IMR-90 (cell line): ENCODE measurements at regions not wholly inside any gene's neighbourhood (a gene's known extent, or its start where the extent isn't known, plus 50 kb on each side); places are given as distances from the start of the nearest gene placed in this dataset.
A peak's percentile ranks its signal among the peaks of the same experiment; 100 is the strongest.

ENCODE experiments used
- ATAC-seq: fragments of 200-7000 bp; cut with Tn5 transposase; 2 replicates; pipeline ENCODE4 v1.9.1; 2020; ENCODE audit warnings: low read depth, mild to moderate bottlenecking, moderate library complexity
- BruUV-seq: library from RNA; stranded (reverse); fragments of 400-500 nt; replicated peaks from 2 replicates; lab custom pipeline; 2021; lab: Mats Ljungman, UMichigan
- CTCF ChIA-PET: fragments of 300-600 bp; formaldehyde crosslinking; extraction: SDS; loops from one replicate; lab custom pipeline; 2021; ENCODE audit warnings: antibody characterized with exemption; lab: Yijun Ruan, JAX
- POLR2A ChIA-PET: fragments of 300-600 bp; sonication (Branson Sonifier 250); formaldehyde crosslinking; loops from one replicate; lab custom pipeline; 2022; ENCODE audit warnings: antibody characterized with exemption; ENCODE audit not compliant: unreplicated experiment; lab: Charles Lee
- DNase-seq: peaks from one replicate; pipeline ENCODE4 v3.0.0; 2013
- H2AFZ ChIP-seq: replicated peaks from 2 replicates; pipeline ENCODE3; 2013; ENCODE audit warnings: low read length, mild to moderate bottlenecking; ENCODE audit not compliant: poor library complexity
- H2AK5ac ChIP-seq: 2 replicates; pipeline ENCODE4 v1.6.1; 2013; ENCODE audit warnings: low read depth, low read length, inconsistent platforms
- H2AK9ac ChIP-seq: replicated peaks from 2 replicates; pipeline ENCODE3; 2013; ENCODE audit warnings: mild to moderate bottlenecking, low read depth, low read length, moderate library complexity; ENCODE audit not compliant: poor library complexity
- H2BK120ac ChIP-seq: 2 replicates; pipeline ENCODE4 v1.6.1; 2013; ENCODE audit warnings: low read depth, low read length, inconsistent platforms
- H2BK15ac ChIP-seq: 3 replicates; pipeline ENCODE4 v1.6.1; 2013; ENCODE audit warnings: low read depth, low read length, inconsistent platforms
- H2BK20ac ChIP-seq: 2 replicates; pipeline ENCODE4 v1.6.1; 2013; ENCODE audit warnings: low read depth, mild to moderate bottlenecking, inconsistent platforms, low read length, moderate library complexity
- H2BK5ac ChIP-seq: 2 replicates; pipeline ENCODE4 v1.6.1; 2013; ENCODE audit warnings: mild to moderate bottlenecking, low read depth, low read length, inconsistent platforms; ENCODE audit not compliant: poor library complexity, severe bottlenecking
- H3K14ac ChIP-seq: replicated peaks from 2 replicates; pipeline ENCODE4 v1.6.1; 2013; ENCODE audit warnings: low read depth, low read length, inconsistent platforms
- H3K18ac ChIP-seq: 2 replicates; pipeline ENCODE4 v1.6.1; 2013; ENCODE audit warnings: low read depth, low read length, control low read depth
- H3K23ac ChIP-seq: 2 replicates; pipeline ENCODE4 v1.6.1; 2013; ENCODE audit warnings: low read depth, low read length, inconsistent platforms
- H3K27ac ChIP-seq: 2 replicates; pipeline ENCODE4 v1.5.1; 2013; ENCODE audit warnings: mild to moderate bottlenecking, control low read depth, low read length; ENCODE audit not compliant: insufficient read depth
- H3K27me3 ChIP-seq: 2 replicates; pipeline ENCODE4 v1.6.1; 2013; ENCODE audit warnings: low read length; ENCODE audit not compliant: control insufficient read depth, insufficient read depth
- H3K36me3 ChIP-seq: 2 replicates; pipeline ENCODE4 v1.6.1; 2013; ENCODE audit warnings: low read length, mixed read lengths; ENCODE audit not compliant: control insufficient read depth, insufficient read depth
- H3K4ac ChIP-seq: 2 replicates; pipeline ENCODE4 v1.6.1; 2013; ENCODE audit warnings: low read depth, low read length, inconsistent platforms
- H3K4me1 ChIP-seq: 2 replicates; pipeline ENCODE4 v1.6.1; 2013; ENCODE audit warnings: low read length, mixed read lengths; ENCODE audit not compliant: control insufficient read depth, insufficient read depth
- H3K4me2 ChIP-seq: 2 replicates; pipeline ENCODE4 v1.6.1; 2013; ENCODE audit warnings: low read depth, mild to moderate bottlenecking, control low read depth, low read length, moderate library complexity
- H3K4me3 ChIP-seq: 2 replicates; pipeline ENCODE4 v1.5.1; 2013; ENCODE audit warnings: low read depth, mild to moderate bottlenecking, control low read depth, low read length, moderate library complexity; ENCODE audit not compliant: insufficient read depth
- H3K56ac ChIP-seq: 2 replicates; pipeline ENCODE4 v1.6.1; 2013; ENCODE audit warnings: low read length, inconsistent platforms; ENCODE audit not compliant: insufficient read depth; ENCODE audit errors: extremely low read depth
- H3K79me1 ChIP-seq, 2 experiments: 2 replicates each; pipeline ENCODE4 v1.6.1; 2013; ENCODE audit warnings: low read length in 2 of 2, inconsistent platforms in 1 of 2, low read depth in 1 of 2
- H3K9ac ChIP-seq: 2 replicates; pipeline ENCODE4 v1.6.1; 2013; ENCODE audit warnings: low read depth, low read length, control low read depth
- H3K9me1 ChIP-seq: 2 replicates; pipeline ENCODE4 v1.6.1; 2013; ENCODE audit warnings: low read length, inconsistent platforms; ENCODE audit not compliant: insufficient read depth
- H3K9me3 ChIP-seq: 2 replicates; pipeline ENCODE4 v1.6.1; 2013; ENCODE audit warnings: low read length; ENCODE audit not compliant: control insufficient read depth, insufficient read depth
- H4K20me1 ChIP-seq: 2 replicates; pipeline ENCODE4 v1.6.1; 2013; ENCODE audit warnings: low read length, inconsistent platforms; ENCODE audit not compliant: insufficient read depth
- H4K5ac ChIP-seq: 2 replicates; pipeline ENCODE4 v1.6.1; 2013; ENCODE audit warnings: mild to moderate bottlenecking, low read depth, low read length, control low read depth
- H4K8ac ChIP-seq, 2 experiments: 2 replicates each; pipeline ENCODE4 v1.6.1; 2013; ENCODE audit warnings: low read depth in 2 of 2, low read length in 2 of 2, control low read depth in 1 of 2, inconsistent platforms in 1 of 2
- H4K91ac ChIP-seq: 2 replicates; pipeline ENCODE4 v1.6.1; 2013; ENCODE audit warnings: low read depth, low read length, inconsistent platforms; ENCODE audit not compliant: insufficient read depth
- BHLHE40 ChIP-seq: fragments of 150-350 bp; IDR thresholded peaks from 2 replicates; pipeline ENCODE4 v1.6.1; 2016; ENCODE audit warnings: mild to moderate bottlenecking, low read depth, low read length
- CEBPB ChIP-seq: IDR thresholded peaks from 2 replicates; pipeline ENCODE4 v1.6.1; 2012; ENCODE audit warnings: low read depth, low read length, improper control_type of control experiment
- CHD1 ChIP-seq: IDR thresholded peaks from 2 replicates; pipeline ENCODE4 v1.6.1; 2012; ENCODE audit warnings: low read depth, low read length, improper control_type of control experiment
- FOS ChIP-seq: fragments of 150-350 bp; IDR thresholded peaks from 2 replicates; pipeline ENCODE4 v1.6.1; 2016; ENCODE audit warnings: low read depth, low read length
- MAFK ChIP-seq: IDR thresholded peaks from 2 replicates; pipeline ENCODE4 v1.6.1; 2012; ENCODE audit warnings: low read depth, low read length, improper control_type of control experiment
- MAZ ChIP-seq: IDR thresholded peaks from 2 replicates; pipeline ENCODE4 v1.6.1; 2012; ENCODE audit warnings: low read depth, mild to moderate bottlenecking, low read length, improper control_type of control experiment, moderate library complexity, borderline replicate concordance
- MXI1 ChIP-seq: IDR thresholded peaks from 2 replicates; pipeline ENCODE4 v1.6.1; 2012; ENCODE audit warnings: low read depth, mild to moderate bottlenecking, low read length, moderate library complexity, borderline replicate concordance
- NFE2L2 ChIP-seq: fragments of 150-350 bp; IDR thresholded peaks from 2 replicates; pipeline ENCODE4 v1.6.1; 2016; ENCODE audit warnings: low read depth, mild to moderate bottlenecking, low read length
- WGBS, 2 experiments: methylation state at CpG; one replicate each; pipeline versions ENCODE4 v1.1.5 to v1.1.7; 2013; ENCODE audit warnings: missing lambda C conversion rate in 2 of 2; ENCODE audit not compliant: insufficient read length in 1 of 2; ENCODE audit errors: extremely low coverage in 2 of 2; 5-methylcytosine and 5-hydroxymethylcytosine counted together
- dilution Hi-C: fragments of 300-500 bp; cut with HindIII; formaldehyde crosslinking; loops from one replicate; pipeline ENCODE4 v1.14.3; 2018; ENCODE audit warnings: low sequenced_read_pairs; ENCODE audit not compliant: unreplicated experiment
- in situ Hi-C: fragments of 300-500 bp; cut with MboI; formaldehyde crosslinking; loops from 3 replicates; pipeline ENCODE4 v1.14.3; 2019; ENCODE audit warnings: low sequenced_read_pairs, inconsistent platforms, mixed read lengths
- intact Hi-C: fragments of 100-400 bp; cut with micrococcal nuclease; formaldehyde crosslinking; loops from 2 replicates; pipeline ENCODE4 v1.10.0; 2022
- TF ChIP-seq, protein P1 (sequence below): fragments of 150-350 bp; IDR thresholded peaks from 2 replicates; pipeline ENCODE4 v1.6.1; 2016; ENCODE audit warnings: low read depth, mild to moderate bottlenecking, low read length, moderate library complexity, borderline replicate concordance

DNA sequence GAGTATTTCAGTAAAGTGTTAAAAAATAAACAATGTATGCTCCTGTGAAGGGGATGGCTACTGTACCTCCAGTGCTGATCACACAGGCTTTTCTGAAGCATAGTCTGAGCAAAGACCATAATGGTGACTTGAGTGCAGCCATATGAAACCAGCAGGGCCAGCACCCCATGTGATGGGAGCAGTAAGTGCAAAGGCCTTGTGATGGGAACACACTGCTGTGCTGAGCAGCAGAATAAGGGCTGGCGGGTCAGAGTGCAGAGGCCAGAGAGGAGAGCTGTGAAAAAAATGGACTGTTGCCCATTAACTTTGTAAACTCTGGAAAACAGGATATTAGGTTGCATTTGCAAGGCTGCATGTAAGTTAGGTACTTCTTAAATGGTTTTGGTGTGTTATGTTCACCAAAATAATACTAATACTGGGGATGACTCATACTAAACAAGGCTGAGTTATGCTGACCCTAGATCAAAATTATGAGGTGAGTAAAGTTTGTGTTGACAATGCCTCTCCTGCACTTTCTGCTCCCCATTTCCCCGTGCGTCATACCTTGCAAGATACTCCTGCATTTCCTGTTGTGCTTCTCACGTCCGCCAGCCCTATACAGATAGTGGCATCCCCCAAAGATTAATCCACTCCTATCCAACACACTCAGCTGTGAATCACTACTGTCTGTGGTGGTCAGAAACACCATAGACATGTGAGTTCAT, 67.0 kb upstream of the FAM9A start:
- no peaks in the 10 kb centered on the region for H3K9me3 ChIP-seq
- no peak overlapping the region; the same call in 2 of the 3 replicates for H2BK15ac ChIP-seq
- no peaks in the 10 kb centered on the region for H3K36me3 ChIP-seq
- intact Hi-C loops: loop anchor here (2.0 to 10.0 kb wide), 3 partner anchors 477 to 815 kb away; no protein-coding TSS in a partner anchor
- H3K14ac ChIP-seq: no peak overlapping the region
- H3K4ac ChIP-seq: peak overlapping the region; percentile 26; the same call in 1 of the 2 replicates
- H3K18ac ChIP-seq: peak overlapping the region; percentile 44; the same call in 1 of the 2 replicates
- in situ Hi-C loops: no loop called here
- H3K56ac ChIP-seq: no peak overlapping the region; the same call in 1 of the 2 replicates
- no peak overlapping the region for H2AFZ ChIP-seq
- H3K9ac ChIP-seq: 0 out of 2 replicates have a peak overlapping the region, but pooled peaks have one; percentile 14
- 40% methylated on average over 1 of the region's 5 CpGs; no CpG with 5 or more reads in 1 of the 2 experiments for WGBS, 2 experiments
- peak overlapping the region; percentile 64 for H3K4me2 ChIP-seq
- H4K20me1 ChIP-seq: no peaks in the 10 kb centered on the region
- peak; percentile 67 for TF ChIP-seq CEBPB
- TF ChIP-seq FOS: peak; percentile 72
- no peak for TF ChIP-seq MXI1
- no peak for TF ChIP-seq CHD1
- peak; percentile 70 for TF ChIP-seq BHLHE40
- no peak for TF ChIP-seq MAZ
- TF ChIP-seq NFE2L2: no peak
- TF ChIP-seq, protein P1, sequence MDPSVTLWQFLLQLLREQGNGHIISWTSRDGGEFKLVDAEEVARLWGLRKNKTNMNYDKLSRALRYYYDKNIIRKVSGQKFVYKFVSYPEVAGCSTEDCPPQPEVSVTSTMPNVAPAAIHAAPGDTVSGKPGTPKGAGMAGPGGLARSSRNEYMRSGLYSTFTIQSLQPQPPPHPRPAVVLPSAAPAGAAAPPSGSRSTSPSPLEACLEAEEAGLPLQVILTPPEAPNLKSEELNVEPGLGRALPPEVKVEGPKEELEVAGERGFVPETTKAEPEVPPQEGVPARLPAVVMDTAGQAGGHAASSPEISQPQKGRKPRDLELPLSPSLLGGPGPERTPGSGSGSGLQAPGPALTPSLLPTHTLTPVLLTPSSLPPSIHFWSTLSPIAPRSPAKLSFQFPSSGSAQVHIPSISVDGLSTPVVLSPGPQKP: no peak
- 0 out of 2 replicates have a peak, but pooled peaks have one; percentile 46 for TF ChIP-seq MAFK
- peak overlapping the region; percentile 60; the same call in 1 of the 2 replicates for H4K5ac ChIP-seq
- DNase-seq (peak; percentile 95), ATAC-seq (peak; percentile 85)
- peaks cover 6% of the 10 kb centered on the region for H3K4me1 ChIP-seq
- H2AK9ac ChIP-seq: no peak overlapping the region
- ChIA-PET POLR2A (no interaction called here), CTCF (interaction anchor here (0.8 kb wide), 1 partner anchor 12 kb away, joined by 3 read pairs; no protein-coding TSS in a partner anchor)
- H2BK120ac ChIP-seq: peak overlapping the region; percentile 35; the same call in 1 of the 2 replicates
- dilution Hi-C loops: no loop called here
- no peak overlapping the region for H3K23ac ChIP-seq
- H2AK5ac ChIP-seq: no peak overlapping the region
- no peaks in the 10 kb centered on the region for H3K27me3 ChIP-seq
- no peaks in the 10 kb centered on the region for H3K79me1 ChIP-seq
- peak overlapping the region; percentile 66 for H2BK5ac ChIP-seq
- peak overlapping the region; percentile 93 for H3K27ac ChIP-seq
- peak overlapping the region; percentile 14 to 31; a peak in 1 of 4 replicates for H4K8ac ChIP-seq
- H3K9me1 ChIP-seq: no peaks in the 10 kb centered on the region; the same call in 1 of the 2 replicates
- no TSS peak for BruUV-seq
- H3K4me3 ChIP-seq: no peak overlapping the region
- peak overlapping the region; percentile 73; the same call in 1 of the 2 replicates for H4K91ac ChIP-seq
- H2BK20ac ChIP-seq: no peak overlapping the region; the same call in 1 of the 2 replicates
